Stimulated activated naive B cell treated with anti-CD40 and anti-IgM and Interleukin-4, amounts not matched to agents 10 μg/mL and 1 μg/mL and 100 μg/mL, for 72 hours (primary cell): ENCODE measurements at regions not wholly inside any gene's neighbourhood (a gene's known extent, or its start where the extent isn't known, plus 50 kb on each side); places are given as distances from the start of the nearest gene placed in this dataset.
"Not testable (repeated sequence)": the region's sequence is repeated elsewhere in the genome, so short reads cannot be mapped to it uniquely, and the experiment has no call there.

Experiments used
- ATAC-seq, 2 donors: fragments of 150-1000 bp; cut with Tn5 transposase; replicated peaks; 2 replicates each; pipeline ENCODE4 v1.10.0; 2021; ENCODE audit warnings: moderate library complexity in 1 of 2
- DNase-seq: peaks from one replicate; pipeline ENCODE4 v3.0.0; 2021
- H3K27ac Mint-ChIP-seq: one replicate; pipeline ENCODE4 v1.8.0; 2022; ENCODE audit warnings: mild to moderate bottlenecking, mixed read lengths
- H3K27me3 Mint-ChIP-seq, 2 donors: one replicate each; pipeline ENCODE4 v1.8.0; 2022; ENCODE audit warnings: mixed read lengths in 2 of 2
- H3K36me3 Mint-ChIP-seq, 2 donors: one replicate each; pipeline ENCODE4 v1.8.0; 2022; ENCODE audit warnings: mixed read lengths in 2 of 2, mild to moderate bottlenecking in 1 of 2
- H3K4me1 Mint-ChIP-seq, 2 donors: one replicate each; pipeline ENCODE4 v1.8.0; 2022; ENCODE audit warnings: mixed read lengths in 2 of 2, mild to moderate bottlenecking in 1 of 2
- H3K4me3 Mint-ChIP-seq, 2 donors: one replicate each; pipeline ENCODE4 v1.8.0; 2022; ENCODE audit warnings: mild to moderate bottlenecking in 2 of 2, mixed read lengths in 2 of 2, moderate library complexity in 1 of 2
- H3K9me3 Mint-ChIP-seq, 2 donors: one replicate each; pipeline ENCODE4 v1.8.0; 2022; ENCODE audit warnings: mixed read lengths in 2 of 2, mild to moderate bottlenecking in 1 of 2

DNA sequence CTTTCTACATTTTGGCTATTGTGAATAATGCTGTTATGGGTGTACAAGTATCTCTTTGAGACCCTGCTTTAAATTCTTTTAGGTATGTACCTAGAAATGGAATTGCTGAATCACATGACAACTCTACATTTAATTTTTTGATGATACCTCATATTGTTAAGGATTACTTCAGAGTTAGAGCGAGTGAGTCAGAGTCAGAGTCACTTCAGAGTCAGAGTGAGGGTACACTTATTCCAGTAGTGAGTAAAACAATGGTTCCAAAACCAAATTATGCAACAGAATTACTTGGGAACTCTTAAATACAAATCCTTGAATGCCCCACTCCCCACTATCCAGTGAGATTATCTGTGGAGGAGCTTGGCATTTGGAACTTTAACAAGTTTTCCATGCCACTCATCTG, 50.3 kb upstream of the SNRK start:
- H3K4me3 Mint-ChIP-seq = no peak overlapping the region
- no peaks in the 10 kb centered on the region for H3K36me3 Mint-ChIP-seq
- no peak for DNase-seq
- peaks cover 0 to 2% of the 10 kb centered on the region in 2 donors for H3K4me1 Mint-ChIP-seq
- no peaks in the 10 kb centered on the region for H3K9me3 Mint-ChIP-seq
- no peak for ATAC-seq
- peaks cover 0 to 6% of the 10 kb centered on the region in 2 donors for H3K27me3 Mint-ChIP-seq
- H3K27ac Mint-ChIP-seq = no peak overlapping the region

DNA sequence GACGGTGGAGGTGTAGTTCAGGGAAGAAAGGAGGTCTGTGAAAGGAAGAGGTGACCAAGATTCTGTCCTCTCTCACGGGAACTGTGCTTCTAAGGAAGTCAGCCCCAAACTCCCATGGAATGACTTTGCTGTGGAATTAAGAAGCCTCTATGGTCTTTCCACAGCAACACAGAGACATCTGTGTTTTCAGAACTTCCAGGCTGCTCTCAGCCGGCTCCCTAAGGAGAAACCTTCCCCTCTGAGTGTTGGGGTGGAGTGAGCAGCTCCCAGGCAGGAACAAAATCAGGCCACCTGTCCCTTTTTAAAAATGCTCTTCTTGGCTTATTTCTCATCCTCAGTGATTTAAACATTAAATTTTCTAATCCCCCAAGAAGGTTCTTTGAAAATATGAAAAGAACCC, 53.3 kb upstream of the SNRK start:
- ATAC-seq (no peak), DNase-seq (no peak)
- Mint-ChIP-seq H3K4me1 (peaks cover 0 to 2% of the 10 kb centered on the region in 2 donors), H3K27me3 (peaks cover 0 to 6% of the 10 kb centered on the region in 2 donors), H3K36me3 (peaks cover 0 to 3% of the 10 kb centered on the region in 2 donors), H3K27ac (no peak overlapping the region), H3K4me3 (no peak overlapping the region), H3K9me3 (peaks cover 3 to 5% of the 10 kb centered on the region in 2 donors)

DNA sequence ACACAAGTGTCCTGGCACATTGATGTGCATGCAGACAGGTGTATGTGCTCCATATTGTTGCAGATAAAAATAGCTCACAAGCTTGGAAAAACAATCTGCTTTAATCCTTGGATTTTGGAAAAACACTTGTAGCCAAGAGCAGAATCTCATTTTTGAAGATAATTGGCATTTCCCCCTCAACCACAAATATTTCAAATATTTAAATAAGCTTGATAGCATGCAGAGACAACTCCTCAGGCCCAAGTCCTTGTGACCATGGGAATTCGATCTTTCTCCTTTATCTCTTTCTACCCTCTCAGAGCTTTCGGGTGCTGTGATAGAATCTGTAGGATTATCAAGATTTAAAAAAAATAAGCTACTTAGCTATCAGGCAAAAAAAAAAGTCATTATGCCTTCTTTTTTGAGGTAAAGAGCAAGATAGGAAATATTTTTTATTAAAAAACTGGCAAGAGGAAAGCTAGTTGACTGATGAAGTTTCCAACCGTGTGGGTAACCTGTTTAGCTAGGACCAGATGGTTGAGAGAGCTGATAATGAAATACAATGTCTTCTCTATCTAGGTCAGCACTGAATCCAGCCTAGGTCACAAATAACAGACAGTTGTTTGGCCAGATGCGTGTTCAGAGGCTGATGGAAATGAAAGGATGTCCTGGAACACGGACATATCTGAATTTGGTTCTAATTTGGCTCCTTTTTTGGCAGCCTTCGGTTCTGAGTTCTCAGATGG, 54.9 kb upstream of the SNRK start:
- no peak for DNase-seq
- no peak overlapping the region for H3K27ac Mint-ChIP-seq
- peaks cover 9 to 15% of the 10 kb centered on the region in 2 donors for H3K9me3 Mint-ChIP-seq
- H3K4me1 Mint-ChIP-seq = peaks cover 0 to 2% of the 10 kb centered on the region in 2 donors
- H3K27me3 Mint-ChIP-seq = no peaks in the 10 kb centered on the region
- H3K4me3 Mint-ChIP-seq = no peak overlapping the region
- no peak for ATAC-seq
- peaks cover 7 to 15% of the 10 kb centered on the region in 2 donors for H3K36me3 Mint-ChIP-seq

DNA sequence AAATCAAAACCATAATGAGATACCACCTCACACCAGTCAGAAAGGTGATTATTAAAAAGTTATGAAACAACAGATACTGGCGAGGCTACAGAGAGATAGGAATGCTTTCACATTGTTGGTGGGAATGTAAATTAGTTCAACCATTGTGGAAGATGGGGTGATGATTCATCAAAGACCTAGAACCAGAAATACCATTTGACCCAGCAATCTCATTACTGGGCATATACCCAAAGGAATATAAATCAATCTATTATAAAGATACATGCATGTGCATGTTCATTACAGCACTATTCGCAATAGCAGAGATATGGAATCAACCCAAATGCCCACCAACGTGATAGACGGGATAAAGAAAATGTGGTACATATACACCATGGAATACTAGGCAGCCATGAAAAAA, 56.5 kb upstream of the SNRK start:
- not testable (repeated sequence) for DNase-seq, H3K4me3 Mint-ChIP-seq, H3K27ac Mint-ChIP-seq, H3K27me3 Mint-ChIP-seq, ATAC-seq, H3K4me1 Mint-ChIP-seq
- H3K36me3 Mint-ChIP-seq = peaks cover 7 to 15% of the 10 kb centered on the region in 2 donors
- H3K9me3 Mint-ChIP-seq = peaks cover 9 to 15% of the 10 kb centered on the region in 2 donors

DNA sequence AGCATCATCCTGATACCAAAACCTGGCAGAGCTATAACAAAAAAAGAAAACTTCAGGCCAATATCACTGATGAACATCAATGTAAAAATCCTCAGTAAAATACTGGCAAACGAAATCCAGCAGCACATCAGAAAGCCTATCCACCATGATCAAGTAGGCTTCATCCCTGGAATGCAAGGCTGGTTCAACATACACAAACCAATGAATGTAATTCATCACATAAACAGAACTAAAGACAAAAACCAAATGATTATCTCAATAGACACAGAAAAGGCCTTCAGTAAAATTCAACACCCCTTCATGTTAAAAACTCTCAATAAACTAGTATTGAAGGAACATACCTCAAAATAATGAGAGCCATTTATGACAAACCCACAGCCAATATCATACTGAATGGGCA, 58.7 kb upstream of the SNRK start:
- not testable (repeated sequence) for DNase-seq, H3K4me1 Mint-ChIP-seq, H3K27me3 Mint-ChIP-seq, H3K27ac Mint-ChIP-seq, ATAC-seq, H3K4me3 Mint-ChIP-seq
- Mint-ChIP-seq H3K36me3 (peaks cover 7 to 15% of the 10 kb centered on the region in 2 donors), H3K9me3 (peaks cover 9 to 15% of the 10 kb centered on the region in 2 donors)

DNA sequence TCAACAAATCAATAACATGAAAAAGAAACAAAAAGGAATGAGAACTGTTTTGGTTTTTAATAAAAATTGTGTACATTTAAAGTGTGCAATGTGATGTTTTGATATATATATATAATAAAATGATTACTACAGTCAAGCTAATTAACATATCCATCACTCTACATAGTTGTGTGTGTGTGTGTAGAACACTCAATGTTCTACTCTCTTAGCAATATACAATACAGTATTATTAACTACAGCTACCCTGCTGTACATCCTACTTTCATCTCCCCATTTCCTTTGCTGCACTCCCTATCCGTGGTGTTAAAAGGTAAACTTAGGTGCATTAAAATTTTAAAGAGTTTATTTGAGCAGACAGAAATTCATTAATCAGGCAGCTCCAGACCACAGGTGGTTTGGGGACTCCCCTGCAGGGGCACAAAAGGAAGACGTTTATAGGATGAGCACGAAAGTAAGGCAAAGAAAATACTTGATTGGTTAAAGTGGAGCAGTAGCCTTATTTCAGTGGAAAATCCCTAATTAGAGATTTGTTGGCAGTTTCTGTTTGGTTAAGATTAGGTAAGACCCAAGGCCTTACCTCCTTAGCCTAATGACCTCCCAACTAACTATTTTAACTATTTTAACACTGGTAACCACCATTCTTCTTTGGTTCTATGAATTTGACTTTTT, 61.8 kb upstream of the SNRK start:
- H3K4me3 Mint-ChIP-seq = no peak overlapping the region
- DNase-seq = no peak
- H3K9me3 Mint-ChIP-seq = peaks cover 9 to 15% of the 10 kb centered on the region in 2 donors
- H3K4me1 Mint-ChIP-seq = peaks cover 2 to 5% of the 10 kb centered on the region in 2 donors
- peaks cover 7 to 15% of the 10 kb centered on the region in 2 donors for H3K36me3 Mint-ChIP-seq
- peaks cover 0 to 4% of the 10 kb centered on the region in 2 donors for H3K27me3 Mint-ChIP-seq
- no peak overlapping the region for H3K27ac Mint-ChIP-seq
- peak in 1 of 2 donors; percentile 42 for ATAC-seq

DNA sequence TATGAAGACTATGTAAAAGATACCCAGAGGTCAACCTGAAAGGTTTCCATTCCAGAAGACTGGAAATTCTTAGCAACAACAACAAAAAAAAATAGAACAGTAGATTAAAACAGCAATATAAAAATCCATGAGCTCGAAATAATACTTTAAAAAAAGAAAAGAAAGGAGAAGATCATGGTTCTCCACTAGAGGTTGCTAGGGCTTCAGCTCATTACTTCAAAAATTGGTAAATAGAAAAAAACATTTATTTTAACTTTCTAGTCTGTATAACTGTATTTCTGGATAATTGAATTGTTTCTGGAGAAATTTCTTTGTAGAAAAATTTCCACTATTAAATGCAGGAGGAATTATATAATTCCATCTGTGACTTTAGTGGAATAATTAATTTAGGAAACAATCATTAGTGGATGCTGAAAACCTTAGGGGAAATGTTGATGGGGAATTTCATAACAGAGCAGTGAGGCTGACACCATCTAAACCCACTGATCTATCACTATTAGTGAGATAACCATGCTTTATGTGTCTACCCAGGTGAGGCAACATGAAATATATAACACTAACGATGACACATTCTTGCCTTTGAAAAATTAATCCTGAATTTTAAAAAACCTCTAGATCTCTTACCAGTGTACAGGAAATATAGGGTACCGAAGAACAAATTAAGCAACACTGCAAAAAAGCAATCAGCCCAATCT, 62.5 kb upstream of the SNRK start:
- Mint-ChIP-seq H3K9me3 (peaks cover 9 to 15% of the 10 kb centered on the region in 2 donors), H3K27ac (no peak overlapping the region), H3K4me3 (no peak overlapping the region), H3K4me1 (peaks cover 2 to 5% of the 10 kb centered on the region in 2 donors), H3K27me3 (peaks cover 0 to 4% of the 10 kb centered on the region in 2 donors), H3K36me3 (peaks cover 7 to 15% of the 10 kb centered on the region in 2 donors)
- DNase-seq (no peak), ATAC-seq (no peak)

DNA sequence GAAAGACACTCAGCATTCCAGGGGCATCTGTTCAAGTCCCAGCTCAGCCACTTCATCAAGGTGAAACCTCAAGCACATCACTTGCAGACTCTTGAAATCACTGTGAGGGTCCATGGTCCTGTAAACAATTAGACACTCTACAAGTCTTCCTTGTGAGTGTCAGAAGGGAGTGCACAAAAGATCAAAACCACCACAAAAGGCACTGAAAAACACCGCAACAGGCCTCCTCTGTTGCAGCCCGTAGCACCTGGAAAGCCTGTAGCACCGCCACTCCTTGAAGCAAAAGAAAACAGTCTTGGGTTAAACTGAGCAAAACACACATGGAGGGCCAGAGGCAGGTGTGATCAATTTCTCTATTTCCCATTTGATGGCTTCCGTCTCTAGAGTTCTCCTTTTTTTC, 63.8 kb upstream of the SNRK start:
- H3K4me3 Mint-ChIP-seq = no peak overlapping the region
- ATAC-seq = no peak
- H3K36me3 Mint-ChIP-seq = peaks cover 3 to 8% of the 10 kb centered on the region in 2 donors
- H3K9me3 Mint-ChIP-seq = peaks cover 1 to 6% of the 10 kb centered on the region in 2 donors
- peaks cover 2 to 5% of the 10 kb centered on the region in 2 donors for H3K4me1 Mint-ChIP-seq
- DNase-seq = no peak
- no peak overlapping the region for H3K27ac Mint-ChIP-seq
- H3K27me3 Mint-ChIP-seq = peaks cover 0 to 4% of the 10 kb centered on the region in 2 donors

DNA sequence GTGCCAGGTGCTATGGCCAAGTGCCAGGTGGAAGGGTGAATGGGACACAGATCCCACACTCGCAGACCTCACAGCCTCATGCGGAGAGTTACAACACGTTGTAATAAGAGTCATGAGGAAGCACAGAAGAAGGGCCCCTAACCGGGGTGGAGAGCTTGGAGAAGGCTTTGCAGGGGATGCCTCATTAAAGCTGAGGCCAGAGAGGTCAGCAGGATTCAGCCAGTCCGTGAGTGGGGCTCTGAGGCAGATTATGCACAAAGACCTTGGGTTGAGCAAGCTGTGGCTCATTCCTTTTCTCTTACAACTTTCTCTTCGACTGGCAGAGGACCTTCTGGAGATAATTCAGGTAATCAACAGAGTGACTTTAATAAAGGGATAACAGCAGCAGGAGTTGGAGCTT, 65.3 kb upstream of the SNRK start:
- peaks cover 0 to 4% of the 10 kb centered on the region in 2 donors for H3K27me3 Mint-ChIP-seq
- no peak overlapping the region for H3K4me3 Mint-ChIP-seq
- no peak overlapping the region for H3K27ac Mint-ChIP-seq
- DNase-seq (no peak), ATAC-seq (no peak)
- peaks cover 2 to 5% of the 10 kb centered on the region in 2 donors for H3K4me1 Mint-ChIP-seq
- H3K36me3 Mint-ChIP-seq = no peaks in the 10 kb centered on the region
- H3K9me3 Mint-ChIP-seq = no peaks in the 10 kb centered on the region

DNA sequence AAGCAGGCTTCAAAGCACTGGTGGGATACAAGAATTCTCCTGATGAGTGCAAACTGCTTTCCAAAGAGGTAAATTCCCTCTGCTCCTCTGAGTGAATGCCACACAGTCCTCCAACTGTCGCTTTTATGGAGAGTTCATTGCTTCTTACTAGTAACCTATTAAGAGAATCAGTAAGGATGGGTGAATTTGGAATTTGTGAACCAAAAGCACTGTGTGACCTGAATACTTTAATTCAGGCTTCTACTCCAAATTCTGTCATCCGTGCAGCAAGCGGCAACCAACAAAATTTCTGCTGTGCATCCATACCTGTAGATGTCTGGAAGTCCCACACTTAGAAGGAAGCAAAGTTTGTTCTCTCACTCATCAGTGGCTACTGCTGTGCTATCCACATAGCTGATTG, 66.7 kb upstream of the SNRK start:
- DNase-seq (no peak), ATAC-seq (no peak)
- Mint-ChIP-seq H3K4me3 (no peak overlapping the region), H3K9me3 (no peaks in the 10 kb centered on the region), H3K4me1 (peaks cover 3 to 4% of the 10 kb centered on the region in 2 donors), H3K27ac (no peak overlapping the region), H3K36me3 (no peaks in the 10 kb centered on the region), H3K27me3 (peaks cover 0 to 4% of the 10 kb centered on the region in 2 donors)

DNA sequence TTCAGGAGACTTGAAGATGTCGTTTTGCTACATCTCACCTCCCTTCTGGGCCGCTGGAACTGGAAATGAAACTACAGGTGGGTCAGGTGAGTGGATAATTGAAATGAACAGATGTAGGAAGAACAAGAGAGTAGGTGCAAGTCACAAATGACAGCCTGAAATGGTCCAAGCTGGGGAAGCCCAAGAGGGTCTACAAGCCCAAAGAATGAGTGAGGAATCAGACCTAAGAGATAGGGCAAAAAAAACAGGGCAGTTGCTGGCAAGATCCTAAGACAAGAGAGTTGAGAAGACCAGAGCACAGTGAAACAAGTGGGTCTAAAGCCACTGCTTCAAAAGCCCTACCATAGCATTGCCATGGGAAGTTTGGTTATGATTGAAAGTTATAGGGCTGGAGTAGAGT, 67.4 kb upstream of the SNRK start:
- Mint-ChIP-seq H3K4me1 (peaks cover 0 to 3% of the 10 kb centered on the region in 2 donors), H3K9me3 (no peaks in the 10 kb centered on the region), H3K4me3 (no peak overlapping the region), H3K27me3 (peaks cover 0 to 4% of the 10 kb centered on the region in 2 donors), H3K27ac (no peak overlapping the region), H3K36me3 (no peaks in the 10 kb centered on the region)
- ATAC-seq (no peak), DNase-seq (no peak)

DNA sequence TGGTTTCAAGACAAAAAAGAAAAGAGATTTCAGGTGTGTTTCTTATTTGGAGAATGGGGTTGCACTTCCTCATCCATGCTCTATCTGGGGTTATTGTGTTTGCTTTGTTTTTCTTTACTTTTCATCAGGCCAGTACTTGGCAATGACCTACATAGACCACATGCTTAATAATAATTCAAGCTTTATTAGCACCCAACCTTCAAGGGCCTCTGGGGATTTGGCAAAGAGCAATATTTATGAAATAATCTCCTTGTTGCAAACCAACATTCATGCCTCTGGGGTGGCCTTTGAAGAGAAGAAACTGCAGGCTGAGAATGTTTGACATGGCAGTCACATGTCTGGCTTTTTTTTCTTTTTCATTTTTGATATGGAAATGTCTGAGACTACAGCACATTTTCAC, 68.2 kb upstream of the SNRK start:
- Mint-ChIP-seq H3K36me3 (no peaks in the 10 kb centered on the region), H3K4me3 (no peak overlapping the region), H3K27ac (no peak overlapping the region), H3K9me3 (no peaks in the 10 kb centered on the region), H3K4me1 (peaks cover 0 to 5% of the 10 kb centered on the region in 2 donors), H3K27me3 (peaks cover 0 to 5% of the 10 kb centered on the region in 2 donors)
- DNase-seq = no peak
- no peak for ATAC-seq

DNA sequence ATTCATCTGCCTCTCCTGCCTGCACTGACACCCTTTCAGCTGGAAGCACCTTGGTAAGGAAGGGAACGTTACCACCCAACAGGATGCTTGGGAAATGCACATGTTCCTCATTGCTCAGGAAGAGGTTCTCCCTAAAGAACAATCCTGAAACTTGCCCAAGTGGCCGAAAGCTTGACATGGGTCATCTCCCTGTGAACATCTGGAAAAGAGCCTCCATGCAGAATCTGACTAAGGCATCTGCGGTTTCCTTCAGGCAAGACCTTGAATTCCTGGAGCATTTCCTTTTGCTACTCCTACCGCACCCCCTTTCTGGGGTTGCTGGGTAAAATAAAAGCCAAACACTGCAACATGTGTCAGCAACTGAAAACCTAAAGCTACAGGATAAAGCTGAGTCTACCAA, 68.7 kb upstream of the SNRK start:
- ATAC-seq = no peak
- DNase-seq = no peak
- Mint-ChIP-seq H3K4me3 (no peak overlapping the region), H3K36me3 (no peaks in the 10 kb centered on the region), H3K9me3 (no peaks in the 10 kb centered on the region), H3K4me1 (peaks cover 0 to 7% of the 10 kb centered on the region in 2 donors), H3K27me3 (peaks cover 0 to 8% of the 10 kb centered on the region in 2 donors), H3K27ac (no peak overlapping the region)

DNA sequence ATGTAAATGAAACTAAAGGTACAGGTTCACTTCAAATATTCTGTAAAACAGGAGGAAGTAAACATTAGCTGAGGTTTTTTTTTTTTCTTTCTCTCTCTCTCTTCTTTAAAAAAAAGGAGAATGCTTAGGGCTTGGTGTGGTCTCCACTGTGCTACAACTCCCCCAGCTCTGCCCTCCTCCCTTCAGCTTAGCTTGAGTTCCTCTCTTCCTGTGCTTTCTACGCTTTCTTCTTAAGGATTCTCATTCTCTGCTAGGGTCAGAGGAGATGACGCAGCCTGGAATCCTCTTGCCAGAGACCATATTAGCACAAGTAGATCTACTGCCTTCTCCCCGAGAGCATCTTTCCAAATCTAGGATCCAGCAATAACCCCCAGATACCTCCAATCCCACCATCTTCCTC, 69.1 kb upstream of the SNRK start:
- H3K36me3 Mint-ChIP-seq = no peaks in the 10 kb centered on the region
- peaks cover 0 to 8% of the 10 kb centered on the region in 2 donors for H3K27me3 Mint-ChIP-seq
- no peak overlapping the region for H3K27ac Mint-ChIP-seq
- ATAC-seq (no peak), DNase-seq (no peak)
- H3K9me3 Mint-ChIP-seq = no peaks in the 10 kb centered on the region
- no peak overlapping the region for H3K4me3 Mint-ChIP-seq
- peaks cover 0 to 7% of the 10 kb centered on the region in 2 donors for H3K4me1 Mint-ChIP-seq
